B cell (primary cell): ENCODE measurements at regions not wholly inside any gene's neighbourhood (a gene's known extent, or its start where the extent isn't known, plus 50 kb on each side); places are given as distances from the start of the nearest gene placed in this dataset.

Experiments
- EZH2 ChIP-seq: IDR thresholded peaks from 2 replicates; pipeline ENCODE4 v1.6.1; 2012; ENCODE audit warnings: borderline replicate concordance, low read depth, mild to moderate bottlenecking, moderate library complexity, low read length; ENCODE audit not compliant: insufficient read depth, poor library complexity, severe bottlenecking
- TF ChIP-seq, protein P1 (sequence below): fragments of 200-600 bp; IDR thresholded peaks from one replicate; pipeline ENCODE4 v1.8.0; 2022; ENCODE audit warnings: antibody characterized with exemption, mild to moderate bottlenecking

DNA sequence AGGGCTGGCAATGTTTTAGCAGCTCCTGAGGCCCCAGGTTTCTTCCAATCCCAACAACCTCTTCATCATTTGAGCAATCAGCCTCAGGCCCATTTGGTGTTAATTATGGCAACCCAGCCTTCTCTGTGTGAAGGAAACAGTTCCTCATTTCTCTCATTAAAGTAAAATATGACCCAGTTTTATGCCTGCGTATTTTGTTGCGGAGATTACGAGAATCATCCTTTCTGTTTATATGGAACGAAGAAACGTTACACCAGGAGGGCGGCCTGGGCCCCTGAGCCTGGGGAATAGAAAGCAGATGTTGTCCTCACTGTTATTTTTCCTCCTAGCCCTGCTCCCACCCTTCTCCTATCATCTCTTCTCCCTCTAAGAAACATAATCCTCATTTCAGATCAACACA lies 332.2 kb upstream of the USP24 start:
- TF ChIP-seq, protein P1, sequence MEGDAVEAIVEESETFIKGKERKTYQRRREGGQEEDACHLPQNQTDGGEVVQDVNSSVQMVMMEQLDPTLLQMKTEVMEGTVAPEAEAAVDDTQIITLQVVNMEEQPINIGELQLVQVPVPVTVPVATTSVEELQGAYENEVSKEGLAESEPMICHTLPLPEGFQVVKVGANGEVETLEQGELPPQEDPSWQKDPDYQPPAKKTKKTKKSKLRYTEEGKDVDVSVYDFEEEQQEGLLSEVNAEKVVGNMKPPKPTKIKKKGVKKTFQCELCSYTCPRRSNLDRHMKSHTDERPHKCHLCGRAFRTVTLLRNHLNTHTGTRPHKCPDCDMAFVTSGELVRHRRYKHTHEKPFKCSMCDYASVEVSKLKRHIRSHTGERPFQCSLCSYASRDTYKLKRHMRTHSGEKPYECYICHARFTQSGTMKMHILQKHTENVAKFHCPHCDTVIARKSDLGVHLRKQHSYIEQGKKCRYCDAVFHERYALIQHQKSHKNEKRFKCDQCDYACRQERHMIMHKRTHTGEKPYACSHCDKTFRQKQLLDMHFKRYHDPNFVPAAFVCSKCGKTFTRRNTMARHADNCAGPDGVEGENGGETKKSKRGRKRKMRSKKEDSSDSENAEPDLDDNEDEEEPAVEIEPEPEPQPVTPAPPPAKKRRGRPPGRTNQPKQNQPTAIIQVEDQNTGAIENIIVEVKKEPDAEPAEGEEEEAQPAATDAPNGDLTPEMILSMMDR: no peak
- TF ChIP-seq EZH2: no peak
